IMR-90 (cell line): ENCODE measurements at regions not wholly inside any gene's neighbourhood (a gene's known extent, or its start where the extent isn't known, plus 50 kb on each side); places are given as distances from the start of the nearest gene placed in this dataset.

Source experiments
- ATAC-seq: fragments of 200-7000 bp; cut with Tn5 transposase; 2 replicates; pipeline ENCODE4 v1.9.1; 2020; ENCODE audit warnings: low read depth, mild to moderate bottlenecking, moderate library complexity
- BruUV-seq: library from RNA; stranded (reverse); fragments of 400-500 nt; replicated peaks from 2 replicates; lab custom pipeline; 2021; lab: Mats Ljungman, UMichigan
- CTCF ChIA-PET: fragments of 300-600 bp; formaldehyde crosslinking; extraction: SDS; loops from one replicate; lab custom pipeline; 2021; ENCODE audit warnings: antibody characterized with exemption; lab: Yijun Ruan, JAX
- POLR2A ChIA-PET: fragments of 300-600 bp; sonication (Branson Sonifier 250); formaldehyde crosslinking; loops from one replicate; lab custom pipeline; 2022; ENCODE audit warnings: antibody characterized with exemption; ENCODE audit not compliant: unreplicated experiment; lab: Charles Lee
- DNase-seq: peaks from one replicate; pipeline ENCODE4 v3.0.0; 2013
- H2AFZ ChIP-seq: replicated peaks from 2 replicates; pipeline ENCODE3; 2013; ENCODE audit warnings: low read length, mild to moderate bottlenecking; ENCODE audit not compliant: poor library complexity
- H2AK5ac ChIP-seq: 2 replicates; pipeline ENCODE4 v1.6.1; 2013; ENCODE audit warnings: low read depth, low read length, inconsistent platforms
- H2AK9ac ChIP-seq: replicated peaks from 2 replicates; pipeline ENCODE3; 2013; ENCODE audit warnings: mild to moderate bottlenecking, low read depth, low read length, moderate library complexity; ENCODE audit not compliant: poor library complexity
- H2BK120ac ChIP-seq: 2 replicates; pipeline ENCODE4 v1.6.1; 2013; ENCODE audit warnings: low read depth, low read length, inconsistent platforms
- H2BK15ac ChIP-seq: 3 replicates; pipeline ENCODE4 v1.6.1; 2013; ENCODE audit warnings: low read depth, low read length, inconsistent platforms
- H2BK20ac ChIP-seq: 2 replicates; pipeline ENCODE4 v1.6.1; 2013; ENCODE audit warnings: low read depth, mild to moderate bottlenecking, inconsistent platforms, low read length, moderate library complexity
- H2BK5ac ChIP-seq: 2 replicates; pipeline ENCODE4 v1.6.1; 2013; ENCODE audit warnings: mild to moderate bottlenecking, low read depth, low read length, inconsistent platforms; ENCODE audit not compliant: poor library complexity, severe bottlenecking
- H3K14ac ChIP-seq: replicated peaks from 2 replicates; pipeline ENCODE4 v1.6.1; 2013; ENCODE audit warnings: low read depth, low read length, inconsistent platforms
- H3K18ac ChIP-seq: 2 replicates; pipeline ENCODE4 v1.6.1; 2013; ENCODE audit warnings: low read depth, low read length, control low read depth
- H3K23ac ChIP-seq: 2 replicates; pipeline ENCODE4 v1.6.1; 2013; ENCODE audit warnings: low read depth, low read length, inconsistent platforms
- H3K27ac ChIP-seq: 2 replicates; pipeline ENCODE4 v1.5.1; 2013; ENCODE audit warnings: mild to moderate bottlenecking, control low read depth, low read length; ENCODE audit not compliant: insufficient read depth
- H3K27me3 ChIP-seq: 2 replicates; pipeline ENCODE4 v1.6.1; 2013; ENCODE audit warnings: low read length; ENCODE audit not compliant: control insufficient read depth, insufficient read depth
- H3K36me3 ChIP-seq: 2 replicates; pipeline ENCODE4 v1.6.1; 2013; ENCODE audit warnings: low read length, mixed read lengths; ENCODE audit not compliant: control insufficient read depth, insufficient read depth
- H3K4ac ChIP-seq: 2 replicates; pipeline ENCODE4 v1.6.1; 2013; ENCODE audit warnings: low read depth, low read length, inconsistent platforms
- H3K4me1 ChIP-seq: 2 replicates; pipeline ENCODE4 v1.6.1; 2013; ENCODE audit warnings: low read length, mixed read lengths; ENCODE audit not compliant: control insufficient read depth, insufficient read depth
- H3K4me2 ChIP-seq: 2 replicates; pipeline ENCODE4 v1.6.1; 2013; ENCODE audit warnings: low read depth, mild to moderate bottlenecking, control low read depth, low read length, moderate library complexity
- H3K4me3 ChIP-seq: 2 replicates; pipeline ENCODE4 v1.5.1; 2013; ENCODE audit warnings: low read depth, mild to moderate bottlenecking, control low read depth, low read length, moderate library complexity; ENCODE audit not compliant: insufficient read depth
- H3K56ac ChIP-seq: 2 replicates; pipeline ENCODE4 v1.6.1; 2013; ENCODE audit warnings: low read length, inconsistent platforms; ENCODE audit not compliant: insufficient read depth; ENCODE audit errors: extremely low read depth
- H3K79me1 ChIP-seq, 2 experiments: 2 replicates each; pipeline ENCODE4 v1.6.1; 2013; ENCODE audit warnings: low read length in 2 of 2, inconsistent platforms in 1 of 2, low read depth in 1 of 2
- H3K9ac ChIP-seq: 2 replicates; pipeline ENCODE4 v1.6.1; 2013; ENCODE audit warnings: low read depth, low read length, control low read depth
- H3K9me1 ChIP-seq: 2 replicates; pipeline ENCODE4 v1.6.1; 2013; ENCODE audit warnings: low read length, inconsistent platforms; ENCODE audit not compliant: insufficient read depth
- H3K9me3 ChIP-seq: 2 replicates; pipeline ENCODE4 v1.6.1; 2013; ENCODE audit warnings: low read length; ENCODE audit not compliant: control insufficient read depth, insufficient read depth
- H4K20me1 ChIP-seq: 2 replicates; pipeline ENCODE4 v1.6.1; 2013; ENCODE audit warnings: low read length, inconsistent platforms; ENCODE audit not compliant: insufficient read depth
- H4K5ac ChIP-seq: 2 replicates; pipeline ENCODE4 v1.6.1; 2013; ENCODE audit warnings: mild to moderate bottlenecking, low read depth, low read length, control low read depth
- H4K8ac ChIP-seq, 2 experiments: 2 replicates each; pipeline ENCODE4 v1.6.1; 2013; ENCODE audit warnings: low read depth in 2 of 2, low read length in 2 of 2, control low read depth in 1 of 2, inconsistent platforms in 1 of 2
- H4K91ac ChIP-seq: 2 replicates; pipeline ENCODE4 v1.6.1; 2013; ENCODE audit warnings: low read depth, low read length, inconsistent platforms; ENCODE audit not compliant: insufficient read depth
- CEBPB ChIP-seq: IDR thresholded peaks from 2 replicates; pipeline ENCODE4 v1.6.1; 2012; ENCODE audit warnings: low read depth, low read length, improper control_type of control experiment
- FOS ChIP-seq: fragments of 150-350 bp; IDR thresholded peaks from 2 replicates; pipeline ENCODE4 v1.6.1; 2016; ENCODE audit warnings: low read depth, low read length
- WGBS, 2 experiments: methylation state at CpG; one replicate each; pipeline versions ENCODE4 v1.1.5 to v1.1.7; 2013; ENCODE audit warnings: missing lambda C conversion rate in 2 of 2; ENCODE audit not compliant: insufficient read length in 1 of 2; ENCODE audit errors: extremely low coverage in 2 of 2; 5-methylcytosine and 5-hydroxymethylcytosine counted together
- dilution Hi-C: fragments of 300-500 bp; cut with HindIII; formaldehyde crosslinking; loops from one replicate; pipeline ENCODE4 v1.14.3; 2018; ENCODE audit warnings: low sequenced_read_pairs; ENCODE audit not compliant: unreplicated experiment
- in situ Hi-C: fragments of 300-500 bp; cut with MboI; formaldehyde crosslinking; loops from 3 replicates; pipeline ENCODE4 v1.14.3; 2019; ENCODE audit warnings: low sequenced_read_pairs, inconsistent platforms, mixed read lengths
- intact Hi-C: fragments of 100-400 bp; cut with micrococcal nuclease; formaldehyde crosslinking; loops from 2 replicates; pipeline ENCODE4 v1.10.0; 2022

GRCh38 chr6:76940191-76940590 is 523.1 kb downstream of the HTR1B start:
- Histone ChIP-seq H4K20me1 (no peaks in the 10 kb centered on the region), H3K27ac (no peak overlapping the region), H4K5ac (no peak overlapping the region), H3K4ac (no peak overlapping the region), H4K91ac (no peak overlapping the region), H3K4me2 (no peak overlapping the region), H2AK5ac (no peak overlapping the region), H2AFZ (no peak overlapping the region), H3K18ac (no peak overlapping the region), H2BK15ac (no peak overlapping the region), H3K79me1 (no peaks in the 10 kb centered on the region), H3K4me1 (no peaks in the 10 kb centered on the region), H3K4me3 (no peak overlapping the region), H3K36me3 (no peaks in the 10 kb centered on the region), H2BK20ac (no peak overlapping the region), H3K14ac (no peak overlapping the region), H2BK5ac (no peak overlapping the region), H3K23ac (no peak overlapping the region), H3K9me3 (no peaks in the 10 kb centered on the region; the same call in 1 of the 2 replicates), H3K9ac (no peak overlapping the region), H2BK120ac (no peak overlapping the region), H2AK9ac (no peak overlapping the region), H3K9me1 (no peaks in the 10 kb centered on the region), H3K56ac (no peak overlapping the region), H3K27me3 (no peaks in the 10 kb centered on the region), H4K8ac (no peak overlapping the region)
- ATAC-seq (no peak), DNase-seq (no peak)
- dilution Hi-C loops (no loop called here), intact Hi-C loops (no loop called here), in situ Hi-C loops (no loop called here)
- POLR2A ChIA-PET = no interaction called here
- no CpG with 5 or more reads among the region's 1 CpG for WGBS, 2 experiments
- BruUV-seq = no TSS peak
- CTCF ChIA-PET = no interaction called here
- TF ChIP-seq FOS (no peak), CEBPB (peak; percentile 64)
